GM12865 (cell line): ENCODE measurements at regions not wholly inside any gene's neighbourhood (a gene's known extent, or its start where the extent isn't known, plus 50 kb on each side); places are given as distances from the start of the nearest gene placed in this dataset.
A peak's percentile ranks its signal among the peaks of the same experiment; 100 is the strongest.

Experiments
- DNase-seq: peaks from one replicate; pipeline ENCODE4 v3.0.0; 2010; ENCODE audit warnings: low read depth
- H3K4me3 ChIP-seq: 2 replicates; pipeline ENCODE4 v1.5.1; 2011; ENCODE audit warnings: mild to moderate bottlenecking, low read depth, low read length, control low read depth
- TF ChIP-seq, protein P1 (sequence below): IDR thresholded peaks from 2 replicates; pipeline ENCODE4 v1.5.1; 2011; ENCODE audit warnings: low read length, control low read depth, low read depth, inconsistent platforms; ENCODE audit not compliant: insufficient read depth; ENCODE audit errors: missing control alignments

DNA sequence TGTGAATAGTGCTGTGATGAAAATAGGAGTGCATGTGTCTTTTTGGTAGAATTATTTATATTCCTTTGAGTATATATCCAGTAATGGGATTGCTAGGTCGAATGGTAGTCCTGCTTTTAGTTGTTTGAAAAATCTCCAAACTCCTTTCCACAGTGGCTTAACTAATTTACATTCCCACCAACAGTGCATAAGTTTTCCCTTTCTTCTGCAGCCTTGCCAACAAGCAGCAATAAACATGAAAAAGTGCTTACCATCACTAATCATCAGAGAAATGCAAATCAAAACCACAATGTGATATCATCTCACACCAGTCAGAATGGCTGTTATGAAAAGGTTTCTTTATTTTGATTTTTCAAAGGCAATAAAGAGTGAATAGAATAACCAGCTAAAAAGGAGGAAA lies 1105.9 kb downstream of the NAALADL2 start:
- DNase-seq = no peak
- TF ChIP-seq, protein P1, sequence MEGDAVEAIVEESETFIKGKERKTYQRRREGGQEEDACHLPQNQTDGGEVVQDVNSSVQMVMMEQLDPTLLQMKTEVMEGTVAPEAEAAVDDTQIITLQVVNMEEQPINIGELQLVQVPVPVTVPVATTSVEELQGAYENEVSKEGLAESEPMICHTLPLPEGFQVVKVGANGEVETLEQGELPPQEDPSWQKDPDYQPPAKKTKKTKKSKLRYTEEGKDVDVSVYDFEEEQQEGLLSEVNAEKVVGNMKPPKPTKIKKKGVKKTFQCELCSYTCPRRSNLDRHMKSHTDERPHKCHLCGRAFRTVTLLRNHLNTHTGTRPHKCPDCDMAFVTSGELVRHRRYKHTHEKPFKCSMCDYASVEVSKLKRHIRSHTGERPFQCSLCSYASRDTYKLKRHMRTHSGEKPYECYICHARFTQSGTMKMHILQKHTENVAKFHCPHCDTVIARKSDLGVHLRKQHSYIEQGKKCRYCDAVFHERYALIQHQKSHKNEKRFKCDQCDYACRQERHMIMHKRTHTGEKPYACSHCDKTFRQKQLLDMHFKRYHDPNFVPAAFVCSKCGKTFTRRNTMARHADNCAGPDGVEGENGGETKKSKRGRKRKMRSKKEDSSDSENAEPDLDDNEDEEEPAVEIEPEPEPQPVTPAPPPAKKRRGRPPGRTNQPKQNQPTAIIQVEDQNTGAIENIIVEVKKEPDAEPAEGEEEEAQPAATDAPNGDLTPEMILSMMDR = no peak
- no peak overlapping the region for H3K4me3 ChIP-seq

DNA sequence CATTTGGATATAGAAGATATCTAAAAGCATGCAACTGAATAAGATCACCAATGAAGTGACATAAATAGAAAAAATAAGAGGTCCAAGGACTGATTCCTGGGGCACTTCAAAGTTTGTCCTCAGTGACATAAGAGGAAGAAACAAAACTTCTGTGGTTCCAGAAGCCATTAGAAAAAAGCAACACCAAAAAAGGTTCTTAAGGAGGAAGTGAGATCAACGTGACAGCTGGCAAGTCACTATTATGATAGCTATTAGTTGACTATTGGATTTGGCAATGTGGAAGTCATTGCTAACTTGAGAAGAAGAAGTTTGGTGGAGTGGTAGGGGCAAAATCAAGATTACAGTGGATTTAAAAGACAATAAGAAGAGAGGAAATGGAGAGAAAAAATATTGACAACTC lies 1098.3 kb downstream of the NAALADL2 start:
- TF ChIP-seq, protein P1 = no peak
- DNase-seq = no peak

DNA sequence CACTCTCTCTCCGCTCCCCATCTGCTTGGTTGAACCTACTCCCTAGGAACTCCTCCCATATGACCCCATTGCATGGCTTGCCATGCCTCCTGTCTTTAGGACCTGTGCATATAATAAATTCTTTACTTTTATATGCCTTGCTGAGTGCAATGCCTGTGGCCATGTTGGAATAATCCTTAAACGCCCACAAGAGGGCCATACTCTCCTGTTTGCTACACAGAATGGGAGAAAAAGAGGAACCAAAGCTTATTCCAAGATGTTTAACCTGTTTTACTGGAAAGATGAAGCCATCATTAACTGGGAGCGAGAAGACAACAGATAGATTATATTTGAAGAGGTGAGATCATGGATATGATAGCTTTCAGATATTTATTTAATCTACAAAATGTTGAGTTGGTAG lies 1097.8 kb downstream of the NAALADL2 start:
- TF ChIP-seq, protein P1 = no peak
- no peak for DNase-seq
- H3K4me3 ChIP-seq = no peak overlapping the region

More for the DNA sequence above, 1098.3 kb downstream of the NAALADL2 start:
- no peak overlapping the region for H3K4me3 ChIP-seq

DNA sequence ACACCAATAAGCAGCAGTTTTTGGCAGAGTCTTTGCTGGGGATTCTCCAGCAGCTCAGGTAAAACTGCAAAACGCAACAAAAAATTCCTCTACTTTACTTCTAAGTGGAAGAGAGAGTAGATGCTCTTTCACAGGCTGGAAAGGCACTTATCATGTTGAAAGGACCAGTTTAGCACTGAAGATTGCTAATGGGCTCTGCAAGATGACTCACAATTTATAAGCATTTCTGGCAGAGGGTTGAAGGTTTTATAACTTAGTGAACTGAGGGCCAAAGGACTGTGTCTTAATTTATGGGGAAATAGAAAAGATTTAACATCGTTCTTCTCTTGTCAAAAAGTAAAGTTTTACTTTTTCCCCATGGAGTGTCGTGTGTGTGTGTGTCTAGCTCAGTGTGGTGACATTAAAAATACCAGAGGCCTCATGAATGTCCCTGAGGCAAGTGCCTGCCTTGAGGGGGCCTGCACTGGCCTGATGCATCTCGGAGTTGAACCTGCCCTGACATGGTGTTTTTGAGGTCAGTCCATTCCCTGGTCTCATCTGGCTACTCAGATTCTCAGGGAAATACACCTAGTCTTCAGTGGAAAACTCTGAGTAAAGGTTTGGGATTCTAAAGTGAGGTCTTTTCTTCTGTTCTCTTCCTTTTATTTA lies 1092.0 kb downstream of the NAALADL2 start:
- TF ChIP-seq, protein P1 = no peak
- no peak for DNase-seq
- no peak overlapping the region for H3K4me3 ChIP-seq

DNA sequence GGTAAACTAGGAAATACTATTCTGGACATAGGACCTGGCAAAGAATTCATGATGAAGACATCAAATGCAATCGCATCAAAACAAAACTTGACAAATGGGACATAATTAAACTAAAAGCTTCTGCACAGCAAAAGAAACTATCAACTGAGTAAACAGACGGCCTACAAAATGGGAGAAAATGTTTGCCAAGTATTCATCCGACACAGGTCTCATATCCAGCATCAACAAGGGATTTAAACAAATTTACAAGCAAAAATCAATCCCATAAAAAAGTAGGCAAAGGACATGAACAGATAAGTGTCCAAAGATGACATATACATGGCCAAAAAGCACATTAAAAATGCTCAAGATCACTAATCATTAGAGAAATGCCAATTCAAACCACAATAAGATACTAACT lies 1088.9 kb downstream of the NAALADL2 start:
- no peak for DNase-seq
- TF ChIP-seq, protein P1 = no peak
- H3K4me3 ChIP-seq = no peak overlapping the region

DNA sequence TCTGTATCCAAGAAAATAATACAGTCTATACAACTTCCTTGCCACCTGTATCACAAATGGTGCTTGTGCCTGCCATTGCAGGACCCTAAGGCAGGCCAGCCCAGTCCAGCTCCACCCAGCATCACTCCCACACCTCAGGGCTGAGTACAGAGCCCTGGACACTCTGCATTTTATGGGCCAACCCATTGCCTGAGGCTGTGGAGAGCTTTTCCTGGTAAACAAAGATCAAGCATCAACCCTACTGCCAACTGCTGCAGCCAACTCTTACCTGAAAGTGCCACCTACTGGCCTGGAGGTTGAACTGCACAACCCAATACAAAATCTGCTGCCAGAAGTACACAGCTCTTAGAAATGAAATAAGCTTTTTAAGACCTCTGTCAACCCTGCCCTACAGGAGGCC lies 1082.2 kb downstream of the NAALADL2 start:
- TF ChIP-seq, protein P1 = peak; percentile 68
- DNase-seq = peak; percentile 54
- H3K4me3 ChIP-seq = no peak overlapping the region

DNA sequence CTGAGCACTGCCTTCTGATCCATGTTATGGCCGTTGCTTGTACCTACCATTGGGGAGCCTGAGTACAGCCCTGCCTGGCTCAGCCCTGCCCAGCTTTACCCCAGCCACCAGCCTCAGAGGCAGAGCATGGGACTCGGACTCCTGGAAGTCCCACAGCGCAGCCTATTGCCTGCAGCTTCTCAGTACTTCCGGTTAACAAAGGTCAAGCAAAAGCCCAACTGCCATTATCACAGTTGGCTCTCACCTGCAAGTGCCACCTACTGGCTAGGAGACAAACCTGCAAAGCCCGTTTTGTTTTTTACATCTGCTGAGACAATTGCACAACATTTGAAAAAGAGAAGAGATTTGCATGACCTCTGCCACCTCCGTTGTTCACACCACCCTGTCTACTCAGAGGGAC lies 1081.7 kb downstream of the NAALADL2 start:
- H3K4me3 ChIP-seq = no peak overlapping the region
- DNase-seq = peak; percentile 46
- TF ChIP-seq, protein P1 = peak; percentile 45
